Trophoblast cell (in vitro differentiated cells and primary cell): ENCODE measurements at regions not wholly inside any gene's neighbourhood (a gene's known extent, or its start where the extent isn't known, plus 50 kb on each side); places are given as distances from the start of the nearest gene placed in this dataset.

Experiments
- DNase-seq, 2 donors: peaks; one replicate each; pipeline ENCODE4 v3.0.0-alpha.2; 2016
- H2AFZ ChIP-seq: 2 replicates; pipeline ENCODE4 v1.6.1; 2013; ENCODE audit warnings: low read length, moderate library complexity, mild to moderate bottlenecking; ENCODE audit not compliant: insufficient read depth, poor library complexity
- H2AK5ac ChIP-seq: 2 replicates; pipeline ENCODE4 v1.6.1; 2013; ENCODE audit warnings: mild to moderate bottlenecking, low read length
- H2BK120ac ChIP-seq: 2 replicates; pipeline ENCODE4 v1.6.1; 2013; ENCODE audit warnings: low read length, mild to moderate bottlenecking, moderate library complexity; ENCODE audit not compliant: insufficient read depth, poor library complexity
- H2BK12ac ChIP-seq: 2 replicates; pipeline ENCODE4 v1.6.1; 2013; ENCODE audit warnings: mild to moderate bottlenecking, low read length, moderate library complexity
- H2BK5ac ChIP-seq: 2 replicates; pipeline ENCODE4 v1.6.1; 2013; ENCODE audit warnings: low read length, low read depth, moderate library complexity, mild to moderate bottlenecking; ENCODE audit not compliant: poor library complexity
- H3K14ac ChIP-seq: 2 replicates; pipeline ENCODE4 v1.6.1; 2013; ENCODE audit warnings: mild to moderate bottlenecking, low read length
- H3K18ac ChIP-seq: 2 replicates; pipeline ENCODE4 v1.6.1; 2013; ENCODE audit warnings: mild to moderate bottlenecking, low read length
- H3K23ac ChIP-seq: 2 replicates; pipeline ENCODE4 v1.6.1; 2013; ENCODE audit warnings: low read length
- H3K27ac ChIP-seq: 2 replicates; pipeline ENCODE4 v1.5.1; 2013; ENCODE audit warnings: low read depth, mild to moderate bottlenecking, inconsistent platforms, low read length, moderate library complexity
- H3K27me3 ChIP-seq: 2 replicates; pipeline ENCODE4 v1.6.1; 2013; ENCODE audit warnings: inconsistent platforms, mild to moderate bottlenecking, low read length, moderate library complexity; ENCODE audit not compliant: insufficient read depth
- H3K36me3 ChIP-seq, 2 experiments: 1 replicate in 1 of 2; 2 replicates in 1 of 2; pipeline ENCODE4 v1.6.1; 2013; ENCODE audit warnings: low read length in 2 of 2, mild to moderate bottlenecking in 2 of 2, moderate library complexity in 1 of 2; ENCODE audit not compliant: insufficient read depth in 2 of 2, control insufficient read depth in 1 of 2
- H3K4ac ChIP-seq: 2 replicates; pipeline ENCODE4 v1.6.1; 2013; ENCODE audit warnings: low read depth, mild to moderate bottlenecking, low read length, moderate library complexity
- H3K4me1 ChIP-seq, 2 experiments: 1 replicate in 1 of 2; 2 replicates in 1 of 2; pipeline ENCODE4 v1.6.1; 2013; ENCODE audit warnings: low read length in 2 of 2, mild to moderate bottlenecking in 2 of 2, moderate library complexity in 1 of 2; ENCODE audit not compliant: insufficient read depth in 2 of 2, control insufficient read depth in 1 of 2
- H3K4me2 ChIP-seq: 2 replicates; pipeline ENCODE4 v1.6.1; 2013; ENCODE audit warnings: inconsistent platforms, mild to moderate bottlenecking, low read length, moderate library complexity
- H3K4me3 ChIP-seq: 2 replicates; pipeline ENCODE4 v1.5.1; 2013; ENCODE audit warnings: mild to moderate bottlenecking, low read depth, low read length, inconsistent platforms
- H3K79me1 ChIP-seq: one replicate; pipeline ENCODE4 v1.6.1; 2013; ENCODE audit warnings: low read length
- H3K79me2 ChIP-seq: 2 replicates; pipeline ENCODE4 v1.6.1; 2013; ENCODE audit warnings: low read length, mild to moderate bottlenecking; ENCODE audit not compliant: control insufficient read depth, insufficient read depth, poor library complexity
- H3K9ac ChIP-seq: 2 replicates; pipeline ENCODE4 v1.6.1; 2013; ENCODE audit warnings: mild to moderate bottlenecking, low read length
- H3K9me3 ChIP-seq: 2 replicates; pipeline ENCODE4 v1.6.1; 2013; ENCODE audit warnings: low read depth, mild to moderate bottlenecking, control low read depth, inconsistent platforms, low read length; ENCODE audit not compliant: insufficient read depth
- H4K12ac ChIP-seq: 2 replicates; pipeline ENCODE4 v1.6.1; 2013; ENCODE audit warnings: low read depth, mild to moderate bottlenecking, low read length, moderate library complexity
- H4K8ac ChIP-seq: 2 replicates; pipeline ENCODE4 v1.6.1; 2013; ENCODE audit warnings: low read depth, mild to moderate bottlenecking, low read length, moderate library complexity
- H4K91ac ChIP-seq: one replicate; pipeline ENCODE4 v1.6.1; 2013; ENCODE audit warnings: low read depth, mild to moderate bottlenecking, low read length, moderate library complexity
- WGBS: extraction: QIAGEN DNeasy Blood & Tissue Kit; methylation state at CpG from one replicate; pipeline ENCODE4 v1.1.7; 2013; ENCODE audit warnings: missing lambda C conversion rate; ENCODE audit not compliant: insufficient read length, insufficient coverage; ENCODE audit errors: extremely low coverage; 5-methylcytosine and 5-hydroxymethylcytosine counted together

GRCh38 chr17:13429201-13429600 lies 172.5 kb downstream of the HS3ST3A1 start:
- Histone ChIP-seq H3K4me2 (no peak overlapping the region), H2BK5ac (no peak overlapping the region), H2AK5ac (no peak overlapping the region), H4K8ac (no peak overlapping the region), H3K4me1 (no peaks in the 10 kb centered on the region), H2AFZ (no peak overlapping the region), H3K27me3 (no peaks in the 10 kb centered on the region), H4K91ac (no peak overlapping the region), H3K9ac (no peak overlapping the region), H3K79me2 (no peaks in the 10 kb centered on the region), H3K4me3 (no peak overlapping the region), H3K36me3 (no peaks in the 10 kb centered on the region), H3K27ac (no peak overlapping the region), H2BK12ac (no peak overlapping the region), H3K23ac (no peak overlapping the region), H4K12ac (no peak overlapping the region), H3K9me3 (no peaks in the 10 kb centered on the region), H3K4ac (no peak overlapping the region), H3K14ac (no peak overlapping the region), H2BK120ac (no peak overlapping the region), H3K79me1 (peaks cover 2% of the 10 kb centered on the region), H3K18ac (no peak overlapping the region)
- peak; percentile 56 to 80 for DNase-seq
- WGBS = no CpG with 5 or more reads among the region's 5 CpGs

GRCh38 chr17:13428611-13429042 lies 173.1 kb downstream of the HS3ST3A1 start:
- Histone ChIP-seq H4K12ac (no peak overlapping the region), H2AFZ (no peak overlapping the region), H3K4me2 (no peak overlapping the region), H3K14ac (no peak overlapping the region), H3K27me3 (no peaks in the 10 kb centered on the region), H3K79me1 (peaks cover 2% of the 10 kb centered on the region), H3K27ac (no peak overlapping the region), H4K8ac (no peak overlapping the region), H2BK5ac (no peak overlapping the region), H2BK120ac (peak overlapping the region; percentile 60), H3K4me1 (no peaks in the 10 kb centered on the region), H3K4ac (no peak overlapping the region), H3K23ac (no peak overlapping the region), H3K18ac (no peak overlapping the region), H3K36me3 (no peaks in the 10 kb centered on the region), H2AK5ac (no peak overlapping the region), H2BK12ac (peak overlapping the region; percentile 58), H4K91ac (peak overlapping the region; percentile 24), H3K4me3 (no peak overlapping the region), H3K79me2 (no peaks in the 10 kb centered on the region), H3K9ac (no peak overlapping the region), H3K9me3 (no peaks in the 10 kb centered on the region)
- no CpG with 5 or more reads among the region's 2 CpGs for WGBS
- no peak for DNase-seq

GRCh38 chr17:13426991-13427390 lies 174.7 kb downstream of the HS3ST3A1 start:
- Histone ChIP-seq H2BK120ac (no peak overlapping the region), H3K23ac (no peak overlapping the region), H3K27ac (no peak overlapping the region), H3K4ac (no peak overlapping the region), H3K27me3 (no peaks in the 10 kb centered on the region), H3K79me1 (peaks cover 2% of the 10 kb centered on the region), H3K36me3 (no peaks in the 10 kb centered on the region), H3K4me2 (no peak overlapping the region), H2BK12ac (no peak overlapping the region), H3K4me3 (no peak overlapping the region), H3K9me3 (no peaks in the 10 kb centered on the region), H4K8ac (no peak overlapping the region), H2BK5ac (no peak overlapping the region), H3K4me1 (no peaks in the 10 kb centered on the region), H2AFZ (no peak overlapping the region), H4K91ac (no peak overlapping the region), H3K14ac (no peak overlapping the region), H3K79me2 (no peaks in the 10 kb centered on the region), H3K9ac (no peak overlapping the region), H4K12ac (no peak overlapping the region), H2AK5ac (no peak overlapping the region), H3K18ac (no peak overlapping the region)
- DNase-seq = no peak

- Histone ChIP-seq H3K79me1 (peaks cover 2% of the 10 kb centered on the region), H4K12ac (no peak overlapping the region), H3K9me3 (no peaks in the 10 kb centered on the region), H3K27me3 (no peaks in the 10 kb centered on the region), H3K27ac (no peak overlapping the region), H4K8ac (no peak overlapping the region), H3K18ac (no peak overlapping the region), H3K79me2 (no peaks in the 10 kb centered on the region), H3K4me2 (no peak overlapping the region), H3K36me3 (no peaks in the 10 kb centered on the region), H2BK120ac (no peak overlapping the region), H4K91ac (no peak overlapping the region), H2BK12ac (no peak overlapping the region), H2AFZ (no peak overlapping the region), H3K9ac (no peak overlapping the region), H3K4me3 (no peak overlapping the region), H3K23ac (no peak overlapping the region), H3K4me1 (no peaks in the 10 kb centered on the region), H2AK5ac (no peak overlapping the region), H3K4ac (no peak overlapping the region), H2BK5ac (no peak overlapping the region), H3K14ac (no peak overlapping the region)
- WGBS = no CpG with 5 or more reads among the region's 4 CpGs
- DNase-seq = no peak
Observed at GRCh38 chr17:13425390-13425789, 176.3 kb downstream of the HS3ST3A1 start.
